ENCODE measurements at regions not wholly inside any gene's neighbourhood (a gene's known extent, or its start where the extent isn't known, plus 50 kb on each side); places are given as distances from the start of the nearest gene placed in this dataset.

DNA sequence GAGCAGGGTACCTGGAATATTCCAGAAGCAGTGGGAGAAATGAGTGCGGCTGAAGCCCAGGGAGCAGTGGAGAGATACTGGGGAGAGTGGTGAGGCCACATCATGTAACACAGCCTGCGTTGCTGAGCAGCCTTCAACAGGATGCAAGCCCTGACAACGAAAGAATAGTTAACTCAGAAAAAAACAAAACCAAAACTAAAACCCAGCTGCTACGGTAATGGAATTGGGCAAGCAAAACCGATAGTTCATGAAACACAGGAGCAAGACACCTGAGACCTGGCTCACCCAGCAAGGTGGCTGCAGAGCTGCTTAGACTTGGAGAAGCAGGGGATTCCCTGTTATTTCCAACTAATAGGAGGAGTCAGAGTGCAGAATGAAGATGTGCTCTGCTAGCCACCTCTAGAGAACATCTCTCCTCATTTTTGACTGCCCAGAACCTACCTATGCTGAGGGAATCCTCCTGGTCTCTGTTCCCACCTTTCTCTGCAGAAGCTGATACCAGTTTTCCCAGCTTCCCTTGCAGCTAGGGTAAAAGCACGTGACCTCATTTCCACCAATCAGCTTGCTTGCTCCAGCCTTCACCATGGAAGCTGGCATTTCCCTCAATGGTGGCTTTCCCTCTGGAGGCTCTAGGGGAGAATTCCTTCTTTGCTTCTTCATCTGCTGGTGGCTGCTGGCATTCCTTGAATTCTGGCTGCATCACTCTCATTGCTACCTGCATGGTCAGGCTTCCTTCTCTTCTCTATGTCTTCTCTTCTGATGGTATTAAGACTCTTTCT is 59.4 kb upstream of the XYLT1 start:
- DNase-seq = peak; percentile 5 to 11

DNA sequence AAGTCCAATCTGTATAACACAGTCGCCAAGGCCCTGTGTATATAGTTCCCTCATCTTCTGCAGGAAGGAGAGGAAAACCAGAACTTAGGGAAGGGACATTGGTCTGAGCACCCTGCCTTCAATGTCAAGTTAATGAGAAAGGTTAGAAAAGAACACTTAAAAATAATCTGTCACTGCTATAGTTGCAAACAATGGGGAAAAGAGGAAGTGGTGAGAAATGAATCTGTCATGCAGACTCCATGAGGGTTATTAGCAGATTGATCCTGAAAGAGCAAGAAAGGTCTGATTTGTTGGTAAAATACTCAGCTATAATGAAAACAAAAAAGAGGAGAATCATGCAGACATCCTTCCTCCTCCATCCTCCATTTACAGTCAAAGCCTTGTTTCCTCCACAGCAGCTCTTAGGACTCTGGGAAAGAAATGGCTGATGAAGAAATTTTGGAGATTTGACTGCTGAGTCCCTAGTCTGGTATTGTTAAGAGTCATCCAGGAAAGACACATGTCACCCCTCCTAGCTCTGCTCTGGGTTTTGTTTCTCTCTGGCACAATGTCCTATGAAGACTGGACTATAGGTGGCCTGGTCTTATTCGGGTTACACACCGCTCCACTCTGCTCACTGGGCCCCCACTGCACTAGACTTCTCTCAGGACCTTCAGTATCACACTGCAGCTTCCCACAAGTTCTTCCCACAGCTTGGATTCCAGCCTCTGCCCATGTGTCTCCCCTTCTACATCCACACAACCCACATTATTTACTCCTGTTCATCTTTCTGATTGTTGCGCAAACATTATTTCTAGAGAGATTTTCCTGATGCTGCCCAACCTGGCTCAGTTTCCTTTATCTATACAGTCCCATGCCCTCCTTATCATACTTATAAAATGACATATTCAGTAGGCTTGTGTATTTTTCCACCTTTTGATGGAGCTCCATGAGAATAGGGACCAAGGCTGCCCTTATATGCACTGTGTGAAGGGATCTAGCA is 56.5 kb upstream of the XYLT1 start:
- no peak for DNase-seq

DNA sequence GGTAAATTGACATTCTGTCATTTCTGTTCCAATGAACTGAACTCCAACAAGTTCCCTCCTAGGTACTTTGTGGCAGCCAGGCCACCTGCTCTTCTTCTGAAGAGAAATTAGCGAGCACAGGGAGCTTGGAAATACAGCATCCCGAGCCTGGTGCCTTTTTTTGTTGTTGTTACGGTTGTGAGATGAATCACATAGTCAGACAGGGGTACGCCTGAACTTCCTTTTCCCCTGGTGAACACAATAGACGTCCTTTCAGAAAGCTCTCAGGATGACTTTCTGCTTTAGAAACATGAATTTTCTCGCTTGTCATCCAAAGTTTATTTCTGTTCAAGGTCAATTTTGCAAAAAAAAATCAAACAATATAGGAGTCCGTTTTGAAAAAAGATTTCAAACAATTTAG is 53.9 kb upstream of the XYLT1 start:
- DNase-seq = no peak

DNA sequence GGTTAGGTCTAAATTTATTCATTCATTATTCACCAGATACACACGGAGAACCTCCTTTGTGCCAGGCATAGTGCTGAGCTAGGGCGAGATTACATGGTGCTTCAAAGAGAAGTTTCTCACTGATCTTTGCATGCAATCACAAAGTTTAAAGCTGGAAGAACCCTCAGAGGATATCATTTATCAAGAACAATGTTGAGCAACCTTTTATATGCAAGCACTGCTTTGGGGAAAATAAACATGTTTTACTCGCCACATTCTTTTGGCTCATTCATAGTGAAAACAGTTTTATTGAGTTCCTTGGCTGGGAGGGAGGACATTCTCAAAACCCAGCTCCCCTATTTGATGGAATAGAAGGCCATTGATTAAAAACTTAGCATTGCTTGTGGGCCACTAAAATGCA is 49.8 kb upstream of the XYLT1 start:
- no peak for DNase-seq
